WI38 (cell line): ENCODE measurements at regions not wholly inside any gene's neighbourhood (a gene's known extent, or its start where the extent isn't known, plus 50 kb on each side); places are given as distances from the start of the nearest gene placed in this dataset.
"Not testable (repeated sequence)": the region's sequence is repeated elsewhere in the genome, so short reads cannot be mapped to it uniquely, and the experiment has no call there.

Source experiments
- H3K4me3 ChIP-seq: 2 replicates; pipeline ENCODE4 v1.5.1; 2011; ENCODE audit warnings: low read depth, mild to moderate bottlenecking, control low read depth, low read length
- TF ChIP-seq, protein P1 (sequence below): IDR thresholded peaks from 2 replicates; pipeline ENCODE4 v1.5.1; 2012; ENCODE audit warnings: low read depth, mild to moderate bottlenecking, control low read depth, low read length

DNA sequence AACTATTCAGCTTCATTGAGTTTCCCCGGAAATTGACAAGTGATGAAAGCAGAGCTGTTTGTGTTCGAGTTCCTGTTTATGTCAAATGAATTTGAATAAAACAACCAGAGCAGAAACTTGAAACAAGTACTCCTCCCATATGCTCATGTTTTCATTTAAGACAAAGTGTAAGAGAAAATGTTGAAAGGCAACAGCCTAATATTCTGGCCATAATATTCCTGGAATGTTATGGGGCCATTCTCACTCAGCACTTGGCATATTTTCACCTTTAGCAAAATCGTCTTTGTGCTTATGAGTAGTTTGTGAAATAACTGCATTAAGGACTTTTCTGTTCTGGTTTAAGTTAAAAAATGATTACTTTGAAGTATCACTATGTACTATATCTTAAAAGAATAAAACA lies 276.0 kb upstream of the FAT1 start:
- TF ChIP-seq, protein P1, sequence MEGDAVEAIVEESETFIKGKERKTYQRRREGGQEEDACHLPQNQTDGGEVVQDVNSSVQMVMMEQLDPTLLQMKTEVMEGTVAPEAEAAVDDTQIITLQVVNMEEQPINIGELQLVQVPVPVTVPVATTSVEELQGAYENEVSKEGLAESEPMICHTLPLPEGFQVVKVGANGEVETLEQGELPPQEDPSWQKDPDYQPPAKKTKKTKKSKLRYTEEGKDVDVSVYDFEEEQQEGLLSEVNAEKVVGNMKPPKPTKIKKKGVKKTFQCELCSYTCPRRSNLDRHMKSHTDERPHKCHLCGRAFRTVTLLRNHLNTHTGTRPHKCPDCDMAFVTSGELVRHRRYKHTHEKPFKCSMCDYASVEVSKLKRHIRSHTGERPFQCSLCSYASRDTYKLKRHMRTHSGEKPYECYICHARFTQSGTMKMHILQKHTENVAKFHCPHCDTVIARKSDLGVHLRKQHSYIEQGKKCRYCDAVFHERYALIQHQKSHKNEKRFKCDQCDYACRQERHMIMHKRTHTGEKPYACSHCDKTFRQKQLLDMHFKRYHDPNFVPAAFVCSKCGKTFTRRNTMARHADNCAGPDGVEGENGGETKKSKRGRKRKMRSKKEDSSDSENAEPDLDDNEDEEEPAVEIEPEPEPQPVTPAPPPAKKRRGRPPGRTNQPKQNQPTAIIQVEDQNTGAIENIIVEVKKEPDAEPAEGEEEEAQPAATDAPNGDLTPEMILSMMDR = no peak
- no peak overlapping the region for H3K4me3 ChIP-seq

GRCh38 chr4:187000281-187000680 lies 276.6 kb upstream of the FAT1 start:
- no peak overlapping the region for H3K4me3 ChIP-seq

GRCh38 chr4:187002133-187002532 lies 278.5 kb upstream of the FAT1 start:
- H3K4me3 ChIP-seq = not testable (repeated sequence)

More at GRCh38 chr4:187000281-187000680, 276.6 kb upstream of the FAT1 start:
- TF ChIP-seq, protein P1 = no peak

DNA sequence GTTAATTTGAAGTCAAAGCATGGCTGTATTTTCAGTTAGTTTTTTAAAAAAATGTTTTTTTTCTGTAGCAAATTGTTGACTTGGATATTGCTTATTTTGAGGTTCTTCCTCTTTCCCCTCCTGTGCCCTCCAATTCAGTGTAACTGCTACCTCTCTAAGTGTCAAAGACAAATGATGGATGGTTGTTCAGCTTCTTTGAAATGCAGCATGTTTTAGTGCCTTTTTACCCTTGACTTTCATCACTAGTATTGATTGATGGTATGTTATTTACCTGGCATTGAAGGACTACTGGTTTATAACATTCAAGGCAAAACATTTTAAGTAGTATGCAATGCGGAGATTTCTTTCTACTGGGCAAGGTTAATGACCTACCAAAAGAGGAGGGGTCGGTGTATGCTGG lies 281.0 kb upstream of the FAT1 start:
- TF ChIP-seq, protein P1 = no peak
- H3K4me3 ChIP-seq = no peak overlapping the region

GRCh38 chr4:187006189-187006618 lies 282.5 kb upstream of the FAT1 start:
- H3K4me3 ChIP-seq = 0 out of 2 replicates have a peak overlapping the region, but pooled peaks have one; percentile 16
- TF ChIP-seq, protein P1 = no peak

DNA sequence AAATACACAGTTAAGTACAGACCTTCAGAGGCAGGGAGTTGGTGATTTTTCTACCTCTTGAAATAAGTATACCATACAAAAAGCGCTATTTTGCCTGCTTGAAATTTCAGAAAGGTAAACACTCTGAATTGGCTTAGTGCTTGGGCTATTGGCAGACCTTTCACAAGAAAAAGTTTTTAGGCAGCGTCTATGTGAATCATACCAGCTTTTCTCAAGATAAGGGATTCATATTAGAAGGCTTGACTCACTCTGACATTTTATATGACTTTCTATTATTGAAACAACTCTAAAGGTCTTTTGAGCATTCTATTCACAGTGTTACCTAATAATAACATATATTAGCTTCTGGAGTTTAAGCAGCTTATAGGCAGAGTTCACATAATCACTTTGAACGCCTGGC lies 286.4 kb upstream of the FAT1 start:
- H3K4me3 ChIP-seq = no peak overlapping the region
- TF ChIP-seq, protein P1 = no peak

DNA sequence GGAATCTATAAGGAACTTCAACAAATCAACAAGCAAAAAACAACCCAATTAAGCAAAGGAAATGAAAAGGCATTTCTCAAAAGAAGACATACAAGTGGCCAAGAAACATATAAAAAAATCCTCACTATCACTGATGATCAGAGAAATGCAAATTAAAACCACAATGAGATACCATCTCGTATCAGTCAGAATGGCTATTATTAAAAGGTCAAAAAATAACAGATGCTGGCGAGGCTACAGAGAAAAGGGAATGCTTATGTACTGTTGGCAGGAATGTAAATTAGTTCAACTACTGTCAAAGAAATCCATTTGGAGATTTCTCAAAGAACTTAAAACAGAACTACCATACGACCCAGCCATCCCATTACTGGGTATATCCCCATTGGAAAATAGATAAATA lies 292.4 kb upstream of the FAT1 start:
- TF ChIP-seq, protein P1 = no peak
- no peak overlapping the region for H3K4me3 ChIP-seq

- TF ChIP-seq, protein P1 = no peak
- H3K4me3 ChIP-seq = no peak overlapping the region
Measured at GRCh38 chr4:187017147-187017546, 293.5 kb upstream of the FAT1 start.
